GM19397 (cell line): ENCODE measurements at regions not wholly inside any gene's neighbourhood (a gene's known extent, or its start where the extent isn't known, plus 50 kb on each side); places are given as distances from the start of the nearest gene placed in this dataset.

Experiments
- ATAC-seq: cut with Tn5 transposase; IDR thresholded peaks from one replicate; pipeline ENCODE4 v1.9.1; 2021; ENCODE audit warnings: mild to moderate bottlenecking, moderate library complexity; ENCODE audit not compliant: unreplicated experiment

DNA sequence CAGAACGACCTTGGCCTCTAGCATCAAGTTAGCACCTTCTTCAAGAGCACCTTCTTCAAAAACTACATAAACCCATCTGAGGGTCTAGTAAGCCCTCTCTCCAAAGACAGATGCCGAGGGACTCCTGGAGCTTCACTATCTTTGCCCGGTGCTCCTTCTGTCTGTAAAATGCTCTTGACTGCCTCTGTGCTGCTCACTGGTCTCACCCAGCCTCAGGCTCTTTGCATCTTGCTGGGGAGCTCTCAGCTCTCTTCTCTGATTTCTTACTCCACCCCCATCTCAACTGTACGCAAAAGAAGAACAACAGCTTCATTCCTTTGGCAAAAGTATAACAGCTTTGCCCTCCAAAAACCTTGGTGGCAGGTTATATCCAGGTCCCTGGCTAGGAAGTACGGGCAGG lies 404.2 kb downstream of the KLF12 start:
- ATAC-seq: no peak

DNA sequence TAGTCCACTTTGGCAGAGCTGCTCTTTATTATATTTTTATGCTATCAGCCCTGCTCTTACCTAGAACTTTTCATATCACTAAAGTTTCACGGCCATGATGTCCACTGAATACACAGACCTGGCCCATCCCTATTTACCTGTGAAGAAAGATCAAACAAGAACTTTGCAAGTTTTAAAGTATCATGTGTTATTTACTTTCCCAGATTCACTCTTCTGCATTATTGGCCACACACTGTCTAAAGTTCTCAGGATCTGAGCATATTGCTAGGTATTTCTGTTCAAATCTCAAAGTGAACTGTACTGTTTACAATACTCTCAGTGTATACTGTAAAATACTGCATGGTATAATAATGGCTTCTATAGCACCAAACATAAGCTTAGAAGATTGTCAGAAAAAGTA lies 405.2 kb downstream of the KLF12 start:
- no peak for ATAC-seq

DNA sequence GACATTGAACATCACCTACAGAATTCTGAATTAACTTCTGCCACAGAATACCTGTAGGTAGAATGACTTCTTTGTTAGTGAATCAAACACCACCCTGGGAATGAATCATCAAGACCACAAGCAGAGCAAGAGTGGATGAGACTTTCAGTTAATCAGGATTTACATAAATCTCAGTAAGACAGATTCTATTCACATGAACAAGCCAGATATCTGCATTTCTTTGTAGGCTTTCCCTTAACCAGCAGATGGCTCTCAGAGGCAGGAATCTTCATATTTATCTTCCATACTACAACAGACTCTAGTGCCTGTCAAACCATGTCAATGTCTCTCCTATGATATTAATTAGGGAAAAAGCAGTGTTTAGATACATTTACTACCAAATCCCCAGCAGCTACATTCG lies 412.1 kb downstream of the KLF12 start:
- peak; percentile 87 for ATAC-seq

DNA sequence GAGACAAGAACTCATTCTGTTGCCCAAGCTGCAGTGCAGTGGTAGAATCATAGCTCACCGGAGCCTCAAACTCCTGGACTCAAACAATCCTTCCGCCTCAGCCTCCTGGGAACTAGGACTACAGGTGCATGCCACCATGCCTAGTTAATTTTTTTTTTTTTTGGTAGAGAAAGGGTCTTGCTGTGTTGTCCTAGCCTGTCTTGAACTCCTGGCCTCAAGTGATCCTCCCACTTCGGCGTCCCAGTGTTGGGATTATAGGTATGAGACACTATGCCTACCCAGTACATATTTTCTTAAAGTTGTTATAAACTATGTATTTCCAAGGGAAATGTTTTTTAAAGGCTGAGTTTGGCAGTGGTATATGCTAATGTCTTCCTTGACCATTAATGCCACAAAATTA lies 412.6 kb downstream of the KLF12 start:
- ATAC-seq: peak; percentile 4

DNA sequence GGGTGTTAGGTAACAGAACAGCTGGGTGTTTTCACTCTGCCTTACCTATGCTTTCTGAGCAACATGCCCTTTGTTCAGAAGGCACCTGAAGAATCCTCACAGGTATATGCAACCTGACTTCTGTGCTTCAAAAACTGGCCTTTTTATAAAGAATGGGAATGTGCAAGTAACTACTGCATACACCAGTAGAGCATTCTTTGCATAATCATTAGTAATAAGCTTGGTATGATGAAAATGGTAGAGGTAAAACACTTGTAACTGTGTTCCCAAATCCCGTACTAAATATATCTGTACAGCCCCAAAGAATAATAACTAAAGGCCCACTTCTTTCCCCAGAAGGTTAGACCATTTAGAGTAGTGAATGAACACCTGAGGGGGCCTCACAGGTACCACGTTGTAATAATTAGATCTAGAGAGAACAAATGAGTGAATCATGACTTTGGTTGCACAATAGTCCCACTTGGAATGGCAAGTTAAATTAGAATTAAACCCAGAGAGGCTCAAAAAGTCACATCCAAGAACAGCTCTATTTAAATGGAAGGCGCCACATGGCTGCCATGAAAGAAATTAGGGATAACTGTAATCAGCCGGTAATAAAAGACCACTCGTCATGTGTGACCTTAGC lies 413.9 kb downstream of the KLF12 start:
- no peak for ATAC-seq

DNA sequence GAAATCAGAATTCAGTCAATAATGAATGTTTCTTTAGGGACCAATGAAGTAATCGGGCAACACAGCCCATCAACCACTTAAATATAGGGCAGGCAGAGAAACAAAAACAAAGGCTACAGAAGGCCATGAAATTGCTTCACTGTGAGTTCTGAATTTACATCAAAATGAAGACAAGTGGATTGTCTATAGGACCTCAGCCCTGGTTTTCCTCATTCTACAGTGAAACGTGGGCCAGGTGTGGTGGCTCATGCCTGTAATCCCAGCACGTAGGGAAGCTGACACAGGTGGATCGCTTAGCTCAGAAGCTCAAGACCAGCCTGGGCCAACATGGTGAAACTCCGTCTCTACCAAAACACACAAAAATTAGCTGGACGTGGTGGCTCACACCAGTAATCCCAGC lies 416.0 kb downstream of the KLF12 start:
- no peak for ATAC-seq

DNA sequence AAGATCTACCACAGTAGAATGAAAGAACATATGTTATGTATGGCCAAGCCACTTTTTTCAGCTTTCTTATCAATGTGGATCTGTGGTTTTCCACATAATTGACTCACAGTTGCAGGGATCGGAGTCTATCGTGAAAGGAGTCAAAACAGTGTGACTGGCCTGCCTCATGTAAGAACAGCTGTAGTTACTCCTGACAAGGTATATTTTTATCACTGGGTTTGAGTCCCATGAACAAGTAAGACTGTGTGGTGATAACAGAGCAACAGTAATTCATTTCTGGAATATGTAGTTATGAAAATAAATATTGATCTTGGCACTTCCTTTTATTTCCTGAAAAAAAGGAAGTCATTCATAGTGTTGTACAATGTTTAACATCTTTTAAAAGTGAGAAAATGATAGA lies 416.6 kb downstream of the KLF12 start:
- no peak for ATAC-seq

DNA sequence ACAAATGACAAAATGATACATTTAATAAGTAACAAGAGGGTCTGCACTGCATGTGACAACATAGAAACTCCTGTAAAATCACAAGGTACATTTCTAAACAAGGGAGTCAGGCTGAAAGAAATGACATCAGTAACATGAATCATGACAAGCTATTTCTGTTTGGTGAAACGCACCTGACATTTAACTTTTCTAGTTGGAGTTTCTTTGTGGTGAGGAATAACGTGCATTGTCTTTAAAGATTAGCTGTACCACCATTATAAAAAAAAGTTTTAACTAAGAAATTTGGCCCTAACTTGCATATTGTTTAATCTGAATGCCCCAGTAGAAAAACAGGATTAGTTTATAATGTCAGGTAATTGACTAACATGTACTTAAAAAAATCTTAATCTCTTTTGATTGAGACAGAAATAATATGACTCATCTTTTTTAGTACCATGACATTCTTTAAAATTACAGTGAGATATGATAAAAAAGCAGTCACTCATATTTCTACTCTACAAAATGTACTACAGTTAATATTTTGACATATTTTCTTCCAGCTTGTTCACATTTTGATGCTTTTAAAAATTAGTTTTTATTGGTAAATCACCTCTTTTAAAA lies 418.2 kb downstream of the KLF12 start:
- peak; percentile 51 for ATAC-seq

DNA sequence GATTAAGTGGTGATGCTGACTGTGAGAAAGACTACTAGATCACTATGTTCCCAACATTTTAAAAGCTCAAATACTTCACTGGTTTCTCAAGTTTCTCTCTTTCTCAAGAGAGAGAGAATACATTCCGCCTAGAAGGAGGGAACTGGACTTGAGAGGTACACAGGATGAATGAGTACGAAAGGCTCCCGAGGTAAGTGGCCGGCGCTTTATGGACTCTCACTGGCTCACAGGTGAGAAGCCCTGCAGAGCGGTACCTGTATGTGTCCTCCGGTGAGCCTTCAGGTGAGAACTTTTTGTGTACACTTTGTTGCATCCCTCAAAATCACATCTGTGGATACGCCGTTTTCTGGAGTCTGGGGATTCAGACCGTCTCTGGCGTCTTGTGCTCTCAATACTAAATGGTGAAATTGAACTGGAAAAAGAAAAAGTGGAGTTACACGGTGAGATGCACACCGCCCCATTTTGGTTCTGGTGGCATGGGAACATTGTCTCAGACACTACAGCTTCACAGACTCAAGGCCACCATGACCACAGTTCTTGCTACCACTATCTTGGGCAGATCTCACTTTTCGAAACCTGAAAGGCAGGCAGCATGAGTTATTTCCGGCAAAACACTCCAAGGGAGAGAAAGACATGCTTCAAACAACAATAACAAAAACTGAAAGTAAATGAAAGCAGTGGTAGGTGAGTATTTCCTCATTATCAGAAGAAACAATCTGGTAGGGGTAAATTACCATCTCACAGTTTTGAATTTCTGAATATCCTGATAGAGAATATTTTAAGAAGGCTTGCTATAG lies 418.9 kb downstream of the KLF12 start:
- peak; percentile 83 for ATAC-seq

DNA sequence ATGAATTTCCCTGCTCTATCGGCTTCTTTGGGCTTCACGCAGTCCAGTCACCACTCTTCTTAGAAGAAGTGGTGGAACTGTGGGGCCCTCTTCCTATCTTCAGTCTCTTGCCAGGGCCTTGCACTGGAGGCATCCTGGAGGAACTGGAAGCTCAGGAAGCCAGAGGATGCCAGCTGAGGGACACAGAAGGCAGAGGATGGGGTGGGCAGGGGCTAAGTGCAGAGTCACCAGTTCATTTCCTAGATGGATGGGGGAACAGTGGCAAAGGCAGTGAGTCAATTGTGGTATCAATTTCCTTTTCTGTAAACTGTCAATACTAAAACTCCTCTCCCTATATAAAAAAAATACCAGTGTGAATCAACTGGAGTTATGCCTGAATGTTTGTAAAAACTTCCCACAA lies 419.7 kb downstream of the KLF12 start:
- ATAC-seq: no peak

DNA sequence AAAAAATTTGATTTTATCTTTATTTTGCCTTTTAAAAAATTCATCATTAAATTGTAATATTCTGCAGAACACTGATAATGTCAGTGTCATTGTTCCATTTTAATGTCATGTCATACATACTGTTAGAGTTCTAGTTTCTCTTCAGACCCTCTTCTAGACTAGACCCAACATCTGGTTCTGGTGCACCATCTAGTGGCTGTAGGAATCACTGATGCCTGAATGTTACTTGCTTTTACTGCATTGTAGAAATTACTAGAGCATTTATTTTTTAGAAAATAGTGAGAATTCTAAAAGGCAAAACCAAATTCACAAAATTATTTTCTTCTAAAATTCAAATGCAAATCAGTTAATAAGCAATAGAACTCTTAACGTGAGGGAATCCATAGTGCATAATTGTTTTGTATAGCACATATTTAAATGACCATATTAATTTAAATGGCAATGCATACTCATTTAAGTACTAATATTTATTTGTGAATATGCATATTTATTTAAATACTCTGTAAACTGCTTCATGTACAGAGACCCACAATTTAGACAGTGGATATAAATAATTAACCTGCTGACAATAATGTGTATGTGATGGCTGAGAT lies 425.7 kb downstream of the KLF12 start:
- peak; percentile 83 for ATAC-seq

DNA sequence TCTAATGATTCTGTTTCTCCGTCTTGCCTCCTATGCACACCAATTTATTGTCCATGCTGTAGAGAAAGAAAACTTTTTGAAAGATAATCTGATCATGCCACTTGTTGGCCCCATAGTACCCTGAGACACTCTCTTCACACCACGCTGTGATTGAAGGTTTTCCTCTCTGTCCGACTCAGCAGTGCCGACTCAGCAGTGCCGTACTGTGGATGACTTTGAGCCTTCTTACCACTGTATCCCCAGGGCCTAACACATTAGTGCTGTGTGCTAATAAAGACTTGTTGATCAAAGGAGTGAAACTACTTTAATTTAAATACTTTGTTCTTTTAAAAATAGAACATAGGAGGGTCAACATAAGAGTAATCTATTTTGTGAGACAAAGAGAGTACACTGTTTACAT lies 429.6 kb downstream of the KLF12 start:
- ATAC-seq: no peak

DNA sequence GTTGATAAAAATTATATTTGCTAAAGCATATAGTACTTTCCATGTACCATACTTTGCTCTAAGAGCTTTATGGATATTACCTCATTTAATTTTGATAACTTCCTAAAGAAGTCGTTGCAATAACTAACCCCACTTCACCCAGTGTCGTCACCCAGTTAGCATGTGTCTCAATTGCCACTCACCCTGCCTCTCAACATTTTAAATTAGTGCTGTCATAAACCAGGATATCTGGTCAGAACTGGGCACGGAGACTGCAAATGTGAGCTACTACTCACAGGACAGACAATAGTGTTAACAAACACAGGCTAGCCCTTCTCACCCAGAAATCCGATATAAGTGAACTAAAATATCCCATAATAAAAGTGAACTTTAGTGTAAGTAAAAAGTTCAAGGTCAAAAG lies 430.6 kb downstream of the KLF12 start:
- no peak for ATAC-seq

DNA sequence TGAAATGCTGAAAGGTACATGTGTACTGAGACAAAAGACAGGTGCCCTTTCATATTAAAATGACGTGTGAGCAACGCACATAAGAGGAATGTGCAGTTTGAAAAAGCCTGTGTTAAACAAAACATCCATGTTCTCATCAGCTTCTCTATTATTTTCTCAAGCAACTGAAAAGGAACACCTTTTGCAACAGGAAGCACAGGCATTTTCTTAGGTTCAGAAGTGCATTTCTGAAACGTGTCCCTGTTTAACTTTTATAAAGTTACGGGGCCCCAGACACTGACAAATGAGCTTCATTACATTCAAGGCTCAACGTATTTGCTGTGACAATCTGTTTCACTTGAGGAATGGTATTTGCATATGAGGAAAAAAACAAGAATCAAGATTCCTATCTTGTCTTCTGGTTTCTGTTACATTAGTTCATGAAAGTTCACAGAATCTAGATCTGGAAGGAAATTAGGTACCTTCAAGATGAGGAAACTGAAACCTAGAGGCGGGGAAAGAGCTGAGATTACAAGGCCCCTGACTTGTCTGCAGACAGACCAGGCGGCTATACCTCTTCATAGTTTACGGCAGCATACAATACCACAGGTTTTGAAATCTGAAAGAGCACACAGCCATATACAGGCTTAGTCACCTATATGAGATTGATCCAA lies 431.7 kb downstream of the KLF12 start:
- peak; percentile 81 for ATAC-seq

DNA sequence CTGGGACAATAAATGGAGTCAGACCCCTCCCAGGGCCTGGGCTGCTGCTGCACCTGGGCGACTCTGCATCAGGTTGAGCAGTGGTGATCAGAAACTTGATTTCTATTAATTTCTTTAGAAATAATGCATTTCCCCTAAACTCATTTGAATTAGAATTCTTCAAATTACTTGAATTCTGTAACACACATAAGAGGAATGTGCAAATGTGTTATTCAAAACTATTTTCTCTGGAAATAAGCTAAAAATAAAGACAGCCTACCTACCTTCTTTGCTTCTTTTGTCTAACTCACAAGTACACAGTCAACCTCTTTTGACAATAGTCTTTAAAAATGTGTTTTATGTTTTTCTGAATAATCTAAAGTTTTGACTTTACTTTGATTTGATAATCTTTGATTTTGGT lies 433.0 kb downstream of the KLF12 start:
- ATAC-seq: no peak

DNA sequence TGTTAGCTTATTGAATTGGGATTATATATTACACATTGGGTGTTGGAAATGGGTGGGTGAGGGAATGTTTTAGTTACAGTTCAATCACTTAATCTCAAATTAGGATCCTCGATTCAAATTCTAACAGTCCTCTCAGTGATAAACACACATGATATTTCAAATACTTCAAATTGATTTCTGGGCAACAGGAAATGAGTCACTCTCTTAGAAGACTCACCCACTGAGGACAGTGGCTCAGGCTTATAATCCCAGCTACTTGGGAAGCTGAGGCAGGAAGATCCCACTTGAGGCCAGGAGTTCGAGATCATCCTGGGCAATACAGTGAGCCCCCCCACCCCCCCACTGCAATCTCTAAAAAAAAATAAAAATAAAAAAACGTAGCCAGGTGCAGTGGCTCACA lies 435.3 kb downstream of the KLF12 start:
- ATAC-seq: no peak

DNA sequence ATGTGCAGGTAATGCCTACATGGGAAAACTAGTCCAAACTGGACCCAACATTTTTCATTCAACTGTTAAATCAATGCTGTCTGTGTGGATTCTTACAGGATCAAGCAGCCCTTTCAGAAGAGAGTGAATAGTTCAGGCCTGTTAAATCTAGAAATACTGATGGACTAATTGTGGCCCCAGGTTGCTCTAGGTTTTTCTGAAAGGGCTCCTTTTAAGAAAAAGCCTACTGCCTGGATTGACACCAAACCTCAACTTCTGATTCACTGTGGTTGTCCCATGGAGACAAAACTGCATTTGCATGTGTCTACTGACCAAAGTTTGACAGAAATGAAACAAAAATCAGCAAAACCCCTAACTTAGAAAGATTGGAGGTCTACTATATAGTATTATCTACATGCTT lies 437.0 kb downstream of the KLF12 start:
- ATAC-seq: no peak

DNA sequence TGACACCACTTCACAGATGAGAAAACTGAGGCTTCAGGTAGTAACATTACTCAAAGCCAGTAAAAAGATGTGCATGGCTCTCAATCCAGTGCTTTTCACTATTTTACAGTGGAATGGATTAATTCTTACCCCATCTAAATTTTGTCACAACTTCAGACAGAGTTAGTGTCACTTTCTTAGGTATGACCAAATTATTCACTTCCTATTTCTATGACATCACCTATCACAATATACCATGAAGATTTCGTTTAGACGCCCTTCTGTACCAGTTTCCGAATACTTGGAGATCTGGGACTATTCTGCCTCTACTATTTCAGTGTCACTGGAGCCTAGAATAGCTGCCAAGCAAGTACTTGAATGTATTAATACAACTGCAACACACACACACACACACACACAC lies 437.5 kb downstream of the KLF12 start:
- ATAC-seq: no peak

DNA sequence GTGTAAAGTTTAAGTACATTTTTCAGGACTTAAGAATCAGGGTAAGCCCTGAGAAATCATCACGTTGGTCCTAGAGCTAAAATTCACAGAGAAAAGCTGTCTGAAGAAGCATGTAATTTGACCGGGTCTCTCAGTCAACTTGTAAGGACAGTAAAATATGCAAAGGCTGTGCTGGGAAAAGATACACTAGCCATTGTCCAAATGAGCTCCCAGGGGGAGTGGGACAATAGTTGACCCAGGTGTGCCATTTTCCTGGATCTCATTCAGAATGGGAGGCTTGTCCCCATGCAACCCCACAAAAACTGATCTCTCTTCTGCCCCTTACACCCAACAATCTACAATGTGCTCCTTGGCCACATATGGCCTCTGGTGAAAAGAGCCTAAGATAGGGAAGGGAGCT lies 437.9 kb downstream of the KLF12 start:
- no peak for ATAC-seq

DNA sequence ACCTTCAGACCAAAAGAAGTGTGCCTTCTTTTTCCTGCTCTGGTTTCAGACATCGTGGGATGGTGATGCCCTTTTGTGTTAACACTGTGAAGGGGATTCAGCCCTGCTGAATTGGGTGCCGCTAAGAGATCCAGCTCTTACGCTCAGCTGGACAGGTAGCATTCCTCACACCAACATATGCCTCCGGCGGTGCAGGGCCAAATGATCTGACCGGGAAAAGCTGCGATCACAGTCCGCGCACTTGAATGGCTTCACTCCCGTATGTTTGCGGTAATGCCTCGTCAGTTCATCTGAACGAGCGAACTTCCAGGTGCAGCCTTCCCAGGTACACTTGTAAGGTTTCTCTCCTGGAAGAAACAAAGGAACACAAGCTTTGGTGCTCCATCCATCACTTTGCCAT lies 438.9 kb downstream of the KLF12 start:
- no peak for ATAC-seq

DNA sequence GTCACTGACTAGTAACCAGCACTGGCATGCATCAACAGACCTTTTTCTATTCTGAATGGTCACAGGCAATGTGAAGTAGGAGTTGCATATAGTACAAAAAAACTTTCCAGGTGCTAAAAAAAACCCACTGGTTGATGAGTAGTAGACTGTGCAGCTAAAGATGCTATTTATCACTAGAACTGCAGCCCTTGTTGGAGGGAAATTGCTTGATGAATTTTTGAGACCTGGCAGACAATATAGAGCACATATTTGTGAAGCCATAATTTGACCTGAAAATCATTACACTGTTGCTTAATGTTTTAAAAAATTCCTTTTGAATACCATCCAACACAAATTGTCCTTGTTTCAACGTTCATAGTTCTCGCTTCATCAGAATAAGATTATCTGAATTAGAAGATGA lies 441.0 kb downstream of the KLF12 start:
- no peak for ATAC-seq

DNA sequence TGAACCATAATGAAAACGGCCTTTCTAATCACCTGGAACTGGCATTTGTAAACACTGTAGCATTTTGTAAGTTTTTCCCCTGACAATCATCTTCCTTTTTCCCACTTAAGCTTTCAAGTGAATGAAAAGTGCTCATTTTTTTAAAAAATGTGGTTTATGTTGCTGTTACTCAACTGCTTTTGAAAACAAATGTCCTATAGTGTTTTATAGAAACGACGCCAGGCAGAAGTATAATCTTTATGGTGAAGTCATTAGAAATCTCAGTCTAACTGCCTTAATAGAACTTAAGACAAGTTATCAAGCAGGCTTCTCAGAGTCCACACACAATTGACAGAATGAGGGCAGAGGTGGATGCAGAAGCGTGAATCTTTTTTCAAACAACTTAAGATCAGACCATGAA lies 442.3 kb downstream of the KLF12 start:
- ATAC-seq: no peak
